ENCODE measurements at regions not wholly inside any gene's neighbourhood (a gene's known extent, or its start where the extent isn't known, plus 50 kb on each side); places are given as distances from the start of the nearest gene placed in this dataset.

- H3K27ac ChIP-seq: no peak overlapping the region
- TF ChIP-seq ZFX (IDR thresholded peaks at IDR 0.05) (no peak), CTCF (conservative IDR thresholded peaks at IDR 0.05) (no peak)
Measured at GRCh38 chr12:60279221-60279620, 683.4 kb downstream of the SLC16A7 start.

GRCh38 chr12:60281522-60281921 is 685.7 kb downstream of the SLC16A7 start:
- no peak for TF ChIP-seq ZFX (IDR thresholded peaks at IDR 0.05)
- TF ChIP-seq CTCF (conservative IDR thresholded peaks at IDR 0.05): no peak
- H3K27ac ChIP-seq: no peak overlapping the region

GRCh38 chr12:60290532-60290931 is 694.7 kb downstream of the SLC16A7 start:
- TF ChIP-seq CTCF (conservative IDR thresholded peaks at IDR 0.05) (no peak), ZFX (IDR thresholded peaks at IDR 0.05) (no peak)
- H3K27ac ChIP-seq: no peak overlapping the region

GRCh38 chr12:60308366-60308991 is 712.6 kb downstream of the SLC16A7 start:
- H3K27ac ChIP-seq: no peak overlapping the region

GRCh38 chr12:60311940-60312339 is 716.1 kb downstream of the SLC16A7 start:
- TF ChIP-seq ZFX (IDR thresholded peaks at IDR 0.05) (no peak), CTCF (conservative IDR thresholded peaks at IDR 0.05) (no peak)

More at GRCh38 chr12:60308366-60308991, 712.6 kb downstream of the SLC16A7 start:
- TF ChIP-seq ZFX (IDR thresholded peaks at IDR 0.05): no peak
- no peak for TF ChIP-seq CTCF (conservative IDR thresholded peaks at IDR 0.05)

GRCh38 chr12:60317361-60317760 is 721.5 kb downstream of the SLC16A7 start:
- H3K27ac ChIP-seq: no peak overlapping the region
- TF ChIP-seq ZFX (IDR thresholded peaks at IDR 0.05) (no peak), CTCF (conservative IDR thresholded peaks at IDR 0.05) (no peak)

More at GRCh38 chr12:60311940-60312339, 716.1 kb downstream of the SLC16A7 start:
- H3K27ac ChIP-seq: no peak overlapping the region

GRCh38 chr12:60324746-60325145 is 728.9 kb downstream of the SLC16A7 start:
- TF ChIP-seq ZFX (IDR thresholded peaks at IDR 0.05): no peak
- no peak for TF ChIP-seq CTCF (conservative IDR thresholded peaks at IDR 0.05)

More at GRCh38 chr12:60324746-60325145, 728.9 kb downstream of the SLC16A7 start:
- no peak overlapping the region for H3K27ac ChIP-seq
